Caco-2 (cell line): ENCODE measurements at regions not wholly inside any gene's neighbourhood (a gene's known extent, or its start where the extent isn't known, plus 50 kb on each side); places are given as distances from the start of the nearest gene placed in this dataset.

ENCODE experiments used
- BruUV-seq: library from RNA; stranded (reverse); fragments of 400-500 nt; replicated peaks from 2 replicates; lab custom pipeline; 2021; lab: Mats Ljungman, UMichigan
- CTCF ChIA-PET: fragments of 300-600 bp; sonication (Branson Sonifier 250); formaldehyde crosslinking; loops from one replicate; lab custom pipeline; 2022; ENCODE audit warnings: antibody characterized with exemption; lab: Charles Lee
- POLR2A ChIA-PET: fragments of 300-600 bp; sonication (Branson Sonifier 250); formaldehyde crosslinking; loops from one replicate; lab custom pipeline; 2022; ENCODE audit warnings: antibody characterized with exemption; lab: Charles Lee
- DNase-seq, 2 experiments: peaks; one replicate each; pipeline versions ENCODE4 v3.0.0 to v3.0.0-alpha.2; 2020 to 2022
- H3K27me3 ChIP-seq: replicated peaks from 2 replicates; pipeline ENCODE4 v1.6.0; 2011; ENCODE audit warnings: low read length; ENCODE audit not compliant: control insufficient read depth, insufficient read depth
- H3K36me3 ChIP-seq: 2 replicates; pipeline ENCODE4 v1.5.1; 2011; ENCODE audit warnings: low read length; ENCODE audit not compliant: control insufficient read depth, insufficient read depth
- H3K4me1 ChIP-seq: fragments of 250-450 bp; sonication (Bioruptor Pico); 2 replicates; pipeline ENCODE4 v1.5.1; 2020; ENCODE audit warnings: mild to moderate bottlenecking
- H3K4me3 ChIP-seq: 2 replicates; pipeline ENCODE4 v1.5.1; 2011; ENCODE audit warnings: low read depth, mild to moderate bottlenecking, control low read depth, low read length
- H3K9me3 ChIP-seq: fragments of 250-450 bp; sonication (Bioruptor Pico); 2 replicates; pipeline ENCODE4 v1.5.1; 2020; ENCODE audit warnings: mild to moderate bottlenecking, moderate library complexity
- H3K27ac Mint-ChIP-seq: one replicate; pipeline ENCODE4 v1.8.0; 2022; ENCODE audit warnings: mixed read lengths; ENCODE audit not compliant: unreplicated experiment
- H3K27me3 Mint-ChIP-seq: one replicate; pipeline ENCODE4 v1.8.0; 2022; ENCODE audit warnings: mixed read lengths; ENCODE audit not compliant: insufficient read depth, unreplicated experiment
- H3K36me3 Mint-ChIP-seq: one replicate; pipeline ENCODE4 v1.8.0; 2022; ENCODE audit warnings: mild to moderate bottlenecking, mixed read lengths; ENCODE audit not compliant: insufficient read depth, unreplicated experiment
- H3K4me1 Mint-ChIP-seq: one replicate; pipeline ENCODE4 v1.8.0; 2022; ENCODE audit warnings: low read depth, mixed read lengths; ENCODE audit not compliant: unreplicated experiment
- H3K4me3 Mint-ChIP-seq: one replicate; pipeline ENCODE4 v1.8.0; 2022; ENCODE audit warnings: mild to moderate bottlenecking, moderate library complexity, mixed read lengths; ENCODE audit not compliant: unreplicated experiment
- H3K9me3 Mint-ChIP-seq: one replicate; pipeline ENCODE4 v1.8.0; 2022; ENCODE audit warnings: mixed read lengths; ENCODE audit not compliant: unreplicated experiment
- intact Hi-C: fragments of 100-400 bp; cut with micrococcal nuclease; formaldehyde crosslinking; loops from one replicate; pipeline ENCODE4 v1.10.0; 2022; ENCODE audit not compliant: unreplicated experiment
- TF ChIP-seq, protein P1 (sequence below), 2 experiments: fragments of 200-600 bp in 1 of 2; IDR thresholded peaks; 1 replicate in 1 of 2; 2 replicates in 1 of 2; pipeline versions ENCODE4 v1.5.1 to v1.8.0; 2011 to 2022; ENCODE audit warnings: antibody characterized with exemption in 1 of 2, control low read depth in 1 of 2, inconsistent platforms in 1 of 2, low read depth in 1 of 2, low read length in 1 of 2, mild to moderate bottlenecking in 1 of 2, moderate library complexity in 1 of 2; ENCODE audit not compliant: insufficient read depth in 1 of 2, severe bottlenecking in 1 of 2, unreplicated experiment in 1 of 2

GRCh38 chr10:25824050-25824449 is 110.0 kb upstream of the MYO3A start:
- Mint-ChIP-seq H3K4me3 (no peak overlapping the region), H3K4me1 (no peaks in the 10 kb centered on the region), H3K27me3 (peaks cover 23% of the 10 kb centered on the region), H3K27ac (no peak overlapping the region), H3K36me3 (no peaks in the 10 kb centered on the region), H3K9me3 (no peaks in the 10 kb centered on the region)
- BruUV-seq, result no TSS peak
- POLR2A ChIA-PET, result no interaction called here
- intact Hi-C loops, result no loop called here
- Histone ChIP-seq H3K4me1 (no peaks in the 10 kb centered on the region), H3K4me3 (no peak overlapping the region), H3K27me3 (no peaks in the 10 kb centered on the region), H3K36me3 (no peaks in the 10 kb centered on the region), H3K9me3 (no peaks in the 10 kb centered on the region)
- DNase-seq, result no peak
- TF ChIP-seq, protein P1, sequence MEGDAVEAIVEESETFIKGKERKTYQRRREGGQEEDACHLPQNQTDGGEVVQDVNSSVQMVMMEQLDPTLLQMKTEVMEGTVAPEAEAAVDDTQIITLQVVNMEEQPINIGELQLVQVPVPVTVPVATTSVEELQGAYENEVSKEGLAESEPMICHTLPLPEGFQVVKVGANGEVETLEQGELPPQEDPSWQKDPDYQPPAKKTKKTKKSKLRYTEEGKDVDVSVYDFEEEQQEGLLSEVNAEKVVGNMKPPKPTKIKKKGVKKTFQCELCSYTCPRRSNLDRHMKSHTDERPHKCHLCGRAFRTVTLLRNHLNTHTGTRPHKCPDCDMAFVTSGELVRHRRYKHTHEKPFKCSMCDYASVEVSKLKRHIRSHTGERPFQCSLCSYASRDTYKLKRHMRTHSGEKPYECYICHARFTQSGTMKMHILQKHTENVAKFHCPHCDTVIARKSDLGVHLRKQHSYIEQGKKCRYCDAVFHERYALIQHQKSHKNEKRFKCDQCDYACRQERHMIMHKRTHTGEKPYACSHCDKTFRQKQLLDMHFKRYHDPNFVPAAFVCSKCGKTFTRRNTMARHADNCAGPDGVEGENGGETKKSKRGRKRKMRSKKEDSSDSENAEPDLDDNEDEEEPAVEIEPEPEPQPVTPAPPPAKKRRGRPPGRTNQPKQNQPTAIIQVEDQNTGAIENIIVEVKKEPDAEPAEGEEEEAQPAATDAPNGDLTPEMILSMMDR (IDR thresholded peaks at IDR 0.05; ENCODE audit: insufficient read depth in 1 of 2, low read depth in 1 of 2, low read length in 1 of 2, severe bottlenecking in 1 of 2, unreplicated experiment in 1 of 2), result peak in 1 of 2 experiments; percentile 13
- CTCF ChIA-PET, result no interaction called here

DNA sequence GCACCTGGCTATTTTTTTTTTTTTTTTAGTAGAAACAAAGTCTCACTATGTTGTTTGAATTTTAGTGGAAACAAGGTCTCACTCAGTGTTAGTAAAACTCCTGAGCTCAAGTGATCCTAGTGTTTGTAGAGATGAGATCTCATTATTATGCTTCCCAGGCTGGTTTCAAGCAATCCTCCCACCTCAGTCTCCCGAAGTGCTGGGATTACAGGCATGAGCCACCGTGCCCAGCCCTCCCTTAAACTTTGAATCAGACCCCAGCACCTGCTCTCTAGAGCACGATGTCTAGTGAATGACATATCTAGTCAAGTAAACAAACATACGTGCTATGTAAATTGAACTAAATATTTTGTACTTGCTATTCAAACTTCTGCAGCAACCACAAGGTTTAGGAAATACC is 105.6 kb upstream of the MYO3A start:
- Histone ChIP-seq H3K9me3 (no peaks in the 10 kb centered on the region), H3K4me1 (no peaks in the 10 kb centered on the region), H3K27me3 (no peaks in the 10 kb centered on the region), H3K36me3 (no peaks in the 10 kb centered on the region), H3K4me3 (no peak overlapping the region)
- H3K4me3 Mint-ChIP-seq, result no peak overlapping the region
- peaks cover 5% of the 10 kb centered on the region for H3K27me3 Mint-ChIP-seq
- no peak overlapping the region for H3K27ac Mint-ChIP-seq
- no peak for DNase-seq
- H3K4me1 Mint-ChIP-seq, result no peaks in the 10 kb centered on the region
- no TSS peak for BruUV-seq
- H3K36me3 Mint-ChIP-seq, result no peaks in the 10 kb centered on the region
- ChIA-PET CTCF (interaction anchor here (0.6 to 0.7 kb wide), 2 partner anchors 13 to 116 kb away, joined by 4 read pairs; no protein-coding TSS in a partner anchor), POLR2A (no interaction called here)
- H3K9me3 Mint-ChIP-seq, result no peaks in the 10 kb centered on the region
- TF ChIP-seq, protein P1 (IDR thresholded peaks at IDR 0.05; ENCODE audit: insufficient read depth in 1 of 2, low read depth in 1 of 2, low read length in 1 of 2, severe bottlenecking in 1 of 2, unreplicated experiment in 1 of 2), result no peak
- intact Hi-C loops, result no loop called here

DNA sequence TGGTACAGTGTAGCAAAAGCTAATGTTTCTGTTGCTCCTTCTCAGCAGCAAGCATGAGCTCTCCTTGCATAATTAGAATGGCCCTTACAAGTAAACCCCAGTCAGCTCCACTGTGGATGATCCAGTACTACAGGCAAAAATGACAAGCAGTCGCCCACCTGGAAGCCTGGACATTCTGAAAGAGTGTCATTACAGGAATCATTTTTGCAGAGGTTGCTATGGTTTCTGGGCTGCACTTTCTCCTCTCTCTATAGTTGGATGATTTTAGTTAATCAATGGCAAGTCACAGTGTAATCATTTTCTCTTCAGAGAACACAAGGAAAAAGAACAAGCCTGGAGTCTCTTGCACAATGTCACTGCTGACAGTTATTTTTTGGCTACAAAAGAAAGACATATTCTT is 102.9 kb upstream of the MYO3A start:
- H3K27ac Mint-ChIP-seq, result no peak overlapping the region
- POLR2A ChIA-PET, result no interaction called here
- peaks cover 5% of the 10 kb centered on the region for H3K27me3 Mint-ChIP-seq
- DNase-seq, result no peak
- intact Hi-C loops, result no loop called here
- no peak overlapping the region for H3K4me3 Mint-ChIP-seq
- H3K27me3 ChIP-seq, result no peaks in the 10 kb centered on the region
- no peaks in the 10 kb centered on the region for H3K36me3 Mint-ChIP-seq
- H3K9me3 ChIP-seq, result 0 out of 2 replicates have a peak, but pooled peaks cover 5% of the 10 kb centered on the region
- no peaks in the 10 kb centered on the region for H3K36me3 ChIP-seq
- H3K4me1 Mint-ChIP-seq, result no peaks in the 10 kb centered on the region
- TF ChIP-seq, protein P1 (IDR thresholded peaks at IDR 0.05; ENCODE audit: insufficient read depth in 1 of 2, low read depth in 1 of 2, low read length in 1 of 2, severe bottlenecking in 1 of 2, unreplicated experiment in 1 of 2), result no peak
- no peak overlapping the region for H3K4me3 ChIP-seq
- CTCF ChIA-PET, result no interaction called here
- no peaks in the 10 kb centered on the region for H3K4me1 ChIP-seq
- H3K9me3 Mint-ChIP-seq, result no peaks in the 10 kb centered on the region
- BruUV-seq, result no TSS peak
